GM12878 (cell line): ENCODE measurements at regions not wholly inside any gene's neighbourhood (a gene's known extent, or its start where the extent isn't known, plus 50 kb on each side); places are given as distances from the start of the nearest gene placed in this dataset.

ENCODE experiments used
- ATAC-seq: fragments of 200-7000 bp; cut with Tn5 transposase; 3 replicates; pipeline ENCODE4 v1.9.1; 2020; ENCODE audit warnings: mild to moderate bottlenecking, moderate library complexity
- BruUV-seq: library from RNA; stranded (reverse); fragments of 400-500 nt; replicated peaks from 2 replicates; lab custom pipeline; 2021; lab: Mats Ljungman, UMichigan
- CTCF ChIA-PET: fragments of 300-600 bp; sonication (Branson Sonifier 250); formaldehyde crosslinking; extraction: SDS; loops from one replicate; lab custom pipeline; 2021; ENCODE audit warnings: inconsistent platforms; lab: Yijun Ruan, JAX
- POLR2A ChIA-PET: fragments of 350-600 bp; formaldehyde crosslinking; extraction: SDS; loops from one replicate; lab custom pipeline; 2021; ENCODE audit warnings: inconsistent platforms; lab: Charles Lee
- RAD21 ChIA-PET: fragments of 300-600 bp; sonication (Branson Sonifier 250); formaldehyde crosslinking; loops from one replicate; lab custom pipeline; 2023; ENCODE audit warnings: antibody characterized with exemption; ENCODE audit not compliant: unreplicated experiment; lab: Charles Lee
- SMC1A ChIA-PET: fragments of 300-600 bp; sonication (Branson Sonifier 250); formaldehyde crosslinking; loops from one replicate; lab custom pipeline; 2023; ENCODE audit not compliant: unreplicated experiment, uncharacterized antibody; lab: Charles Lee
- DNase-seq: peaks from one replicate; pipeline ENCODE4 v3.0.0-alpha.2; 2011; ENCODE audit warnings: low read depth, low spot score
- FAIRE-seq: peaks from 3 replicates; lab custom pipeline; 2011; peaks lifted over from hg19 to GRCh38; lab: Jason Lieb, UNC
- H2AFZ ChIP-seq: 2 replicates; pipeline ENCODE4 v1.6.0; 2011; ENCODE audit warnings: low read depth, low read length, control low read depth; ENCODE audit not compliant: control insufficient read depth
- H3K27ac ChIP-seq: 2 replicates; pipeline ENCODE4 v1.5.1; 2011; ENCODE audit warnings: control low read depth; ENCODE audit not compliant: control insufficient read depth, insufficient read depth
- H3K27me3 ChIP-seq, 2 experiments: replicated peaks in 1 of 2; 2 replicates each; pipeline versions ENCODE4 v1.6.0 to v1.6.1; 2011; ENCODE audit warnings: low read length in 1 of 2; ENCODE audit not compliant: control insufficient read depth in 2 of 2, insufficient read depth in 2 of 2
- H3K36me3 ChIP-seq, 2 experiments: 2 replicates each; pipeline ENCODE4 v1.5.1; 2011; ENCODE audit warnings: low read length in 1 of 2; ENCODE audit not compliant: control insufficient read depth in 2 of 2, insufficient read depth in 2 of 2
- H3K4me1 ChIP-seq: 2 replicates; pipeline ENCODE4 v1.6.1; 2011; ENCODE audit warnings: mild to moderate bottlenecking, low read length, moderate library complexity, mixed read lengths; ENCODE audit not compliant: control insufficient read depth, insufficient read depth
- H3K4me2 ChIP-seq: 2 replicates; pipeline ENCODE4 v1.6.0; 2011; ENCODE audit warnings: control low read depth; ENCODE audit not compliant: control insufficient read depth, insufficient read depth
- H3K4me3 ChIP-seq: fragments of 200-600 bp; sonication (generic); 2 replicates; pipeline ENCODE4 v1.5.1; 2016
- H3K79me2 ChIP-seq: 2 replicates; pipeline ENCODE4 v1.6.0; 2011; ENCODE audit warnings: low read length; ENCODE audit not compliant: control insufficient read depth, insufficient read depth
- H3K9ac ChIP-seq: 2 replicates; pipeline ENCODE4 v1.8.0; 2011; ENCODE audit warnings: low read length, control low read depth, mixed read lengths; ENCODE audit not compliant: control insufficient read depth, insufficient read depth
- H3K9me3 ChIP-seq: replicated peaks from 3 replicates; pipeline ENCODE4 v1.5.1; 2011; ENCODE audit warnings: mild to moderate bottlenecking, low read length; ENCODE audit not compliant: control insufficient read depth, insufficient read depth
- H4K20me1 ChIP-seq: 2 replicates; pipeline ENCODE4 v1.6.0; 2011; ENCODE audit not compliant: control insufficient read depth, insufficient read depth
- ASH2L ChIP-seq: fragments of 300-600, 200-600 bp; sonication (generic); IDR thresholded peaks from 2 replicates; pipeline ENCODE4 v1.6.1; 2017; ENCODE audit warnings: low read depth, mild to moderate bottlenecking, borderline replicate concordance
- GABPA ChIP-seq: IDR thresholded peaks from 2 replicates; pipeline ENCODE4 v1.6.1; 2014; ENCODE audit warnings: antibody characterized with exemption, low read depth, mild to moderate bottlenecking, inconsistent platforms
- IKZF1 ChIP-seq: fragments of 450-650 bp; conservative IDR thresholded peaks from 2 replicates; pipeline ENCODE4 v1.6.1; 2017; ENCODE audit warnings: antibody characterized with exemption, mild to moderate bottlenecking
- JUND ChIP-seq: IDR thresholded peaks from 2 replicates; pipeline ENCODE4 v1.6.1; 2012; ENCODE audit warnings: low read depth, mild to moderate bottlenecking, low read length, improper control_type of control experiment, moderate library complexity
- MYC ChIP-seq: IDR thresholded peaks from 2 replicates; pipeline ENCODE4 v1.6.1; 2011; ENCODE audit warnings: mild to moderate bottlenecking, low read length, moderate library complexity, inconsistent platforms; ENCODE audit not compliant: insufficient read depth, insufficient replicate concordance, insufficient read length, severe bottlenecking
- NR2C1 ChIP-seq: fragments of 450-650 bp; IDR thresholded peaks from 2 replicates; pipeline ENCODE4 v1.6.1; 2017; ENCODE audit warnings: antibody characterized with exemption, mild to moderate bottlenecking, moderate library complexity
- PML ChIP-seq: IDR thresholded peaks from 2 replicates; pipeline ENCODE4 v1.6.1; 2012; ENCODE audit warnings: low read length, inconsistent platforms
- POLR2AphosphoS5 ChIP-seq: IDR thresholded peaks from 2 replicates; pipeline ENCODE4 v1.6.1; 2011; ENCODE audit warnings: mild to moderate bottlenecking, low read length, inconsistent platforms
- RAD51 ChIP-seq: fragments of 450-650 bp; IDR thresholded peaks from 2 replicates; pipeline ENCODE4 v1.6.1; 2016; ENCODE audit warnings: moderate library complexity, mild to moderate bottlenecking, inconsistent platforms
- SUZ12 ChIP-seq: fragments of 200-600 bp; sonication (generic); IDR thresholded peaks from one replicate; pipeline ENCODE4 v1.6.1; 2018; ENCODE audit warnings: antibody characterized with exemption, mild to moderate bottlenecking; ENCODE audit not compliant: unreplicated experiment
- TCF12 ChIP-seq: IDR thresholded peaks from 2 replicates; pipeline ENCODE4 v1.6.1; 2011; ENCODE audit warnings: low read depth, mild to moderate bottlenecking, low read length
- TCF3 ChIP-seq: IDR thresholded peaks from 2 replicates; pipeline ENCODE4 v1.6.1; 2012; ENCODE audit warnings: low read depth, mild to moderate bottlenecking, low read length, borderline replicate concordance; ENCODE audit not compliant: insufficient read depth
- ZNF622 ChIP-seq: fragments of 450-650 bp; IDR thresholded peaks from 2 replicates; pipeline ENCODE4 v1.6.1; 2017; ENCODE audit warnings: mild to moderate bottlenecking, inconsistent platforms
- WGBS: methylation state at CpG from one replicate; pipeline ENCODE4 v1.1.6; 2016; ENCODE audit warnings: low lambda C conversion rate; ENCODE audit not compliant: insufficient replicate concordance, insufficient coverage; ENCODE audit errors: missing lambda C conversion rate; 5-methylcytosine and 5-hydroxymethylcytosine counted together
- in situ Hi-C: fragments of 300-500 bp; cut with MboI; formaldehyde crosslinking; loops from 9 replicates; pipeline ENCODE4 v1.14.3; 2018; ENCODE audit warnings: mixed read lengths
- intact Hi-C: fragments of 100-400 bp; cut with micrococcal nuclease; formaldehyde crosslinking; loops from one replicate; pipeline ENCODE4 v1.14.2; 2022; ENCODE audit not compliant: unreplicated experiment
- TF ChIP-seq, protein P1 (sequence below): IDR thresholded peaks from 2 replicates; pipeline ENCODE4 v1.6.1; 2011; ENCODE audit warnings: borderline replicate concordance, low read depth, mild to moderate bottlenecking, moderate library complexity, low read length; ENCODE audit not compliant: insufficient read depth, poor library complexity, severe bottlenecking

DNA sequence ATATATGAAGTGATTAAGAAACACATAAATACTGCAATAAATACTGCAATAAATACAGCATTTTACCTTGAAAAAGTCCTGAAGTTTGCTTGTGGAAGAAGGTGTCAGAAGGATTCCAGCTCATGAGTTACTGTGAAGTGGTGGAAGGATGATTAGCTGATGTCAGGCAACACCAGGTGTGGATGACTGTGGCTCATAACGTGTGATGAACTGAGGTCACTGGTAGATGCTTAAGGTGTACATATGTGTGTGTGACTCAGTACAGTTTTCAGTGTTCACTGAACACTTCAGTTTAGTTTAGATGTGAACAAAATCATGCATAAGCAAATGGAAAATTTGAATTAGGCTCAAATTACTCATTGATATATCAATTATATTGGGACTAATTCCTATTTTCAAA, 1045.0 kb downstream of the NTRK3 start (continued):
- TF ChIP-seq, protein P1, sequence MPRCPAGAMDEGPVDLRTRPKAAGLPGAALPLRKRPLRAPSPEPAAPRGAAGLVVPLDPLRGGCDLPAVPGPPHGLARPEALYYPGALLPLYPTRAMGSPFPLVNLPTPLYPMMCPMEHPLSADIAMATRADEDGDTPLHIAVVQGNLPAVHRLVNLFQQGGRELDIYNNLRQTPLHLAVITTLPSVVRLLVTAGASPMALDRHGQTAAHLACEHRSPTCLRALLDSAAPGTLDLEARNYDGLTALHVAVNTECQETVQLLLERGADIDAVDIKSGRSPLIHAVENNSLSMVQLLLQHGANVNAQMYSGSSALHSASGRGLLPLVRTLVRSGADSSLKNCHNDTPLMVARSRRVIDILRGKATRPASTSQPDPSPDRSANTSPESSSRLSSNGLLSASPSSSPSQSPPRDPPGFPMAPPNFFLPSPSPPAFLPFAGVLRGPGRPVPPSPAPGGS, result no peak
- TF ChIP-seq PML (no peak), ZNF622 (no peak), TCF12 (no peak), SUZ12 (no peak), TCF3 (no peak)
- TF ChIP-seq, all 136 proteins: peak for 0

DNA sequence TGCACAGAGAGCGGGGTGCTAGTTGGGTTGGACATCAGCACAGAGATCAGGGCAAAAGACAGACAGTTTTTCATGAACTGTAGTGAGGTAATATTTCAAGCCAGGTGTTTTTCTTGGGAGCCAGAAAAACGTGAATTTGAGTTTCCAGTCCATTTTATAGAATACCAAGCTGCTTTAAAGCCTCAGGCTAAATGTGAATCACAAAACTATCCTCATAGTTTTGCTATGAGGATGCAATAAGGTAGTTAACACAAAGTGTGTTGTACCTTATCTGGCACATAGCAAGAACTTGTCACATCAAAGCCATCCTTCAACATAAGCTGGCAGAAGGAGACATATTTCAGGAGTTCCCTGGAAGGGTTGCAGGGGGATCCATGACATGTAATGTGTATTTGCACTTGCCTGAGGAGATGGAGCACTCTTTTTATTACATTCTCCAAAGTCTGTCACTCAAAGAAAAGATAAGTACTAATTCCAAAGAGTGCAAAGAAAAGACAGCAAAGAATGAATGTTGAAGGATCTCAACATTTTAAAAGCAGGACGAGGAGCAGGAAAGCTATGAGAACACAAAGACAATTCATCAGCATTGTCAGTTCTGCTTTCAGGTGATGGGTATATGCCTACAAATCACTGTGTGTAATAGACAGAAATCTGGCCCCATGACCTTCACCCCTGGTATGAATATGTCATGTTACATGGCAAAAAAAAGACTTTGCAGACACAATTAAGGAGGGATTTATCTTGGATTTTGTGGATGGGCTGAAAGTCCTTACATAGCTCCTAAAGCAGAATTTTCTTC, 1046.4 kb downstream of the NTRK3 start:
- SMC1A ChIA-PET, result interaction anchor here (0.6 kb wide), 1 partner anchor 1074 kb away, joined by 3 read pairs; no protein-coding TSS in a partner anchor

More for the DNA sequence above, 1046.4 kb downstream of the NTRK3 start:
- no peak overlapping the region for H3K4me2 ChIP-seq
- H3K79me2 ChIP-seq, result no peaks in the 10 kb centered on the region
- WGBS, result 0% methylated on average over 3 of the region's 3 CpGs
- BruUV-seq, result no TSS peak
- H3K4me1 ChIP-seq, result no peaks in the 10 kb centered on the region
- ChIA-PET RAD21 (no interaction called here), CTCF (no interaction called here), POLR2A (no interaction called here)
- H3K27ac ChIP-seq, result no peak overlapping the region
- no peak overlapping the region for H3K9ac ChIP-seq
- in situ Hi-C loops, result no loop called here
- no peak for FAIRE-seq
- H3K27me3 ChIP-seq, result no peaks in the 10 kb centered on the region
- no peak overlapping the region for H3K4me3 ChIP-seq
- intact Hi-C loops, result no loop called here
- TF ChIP-seq POLR2AphosphoS5 (no peak), MYC (no peak), IKZF1 (no peak), GABPA (no peak), NR2C1 (no peak), SUZ12 (no peak), ASH2L (no peak), RAD51 (no peak), JUND (no peak)
- no peaks in the 10 kb centered on the region for H4K20me1 ChIP-seq
- ATAC-seq, result no peak
- no peak overlapping the region for H2AFZ ChIP-seq
- no peak for DNase-seq
- H3K36me3 ChIP-seq, result no peaks in the 10 kb centered on the region
- no peaks in the 10 kb centered on the region for H3K9me3 ChIP-seq
